ENCODE measurements at regions not wholly inside any gene's neighbourhood (a gene's known extent, or its start where the extent isn't known, plus 50 kb on each side); places are given as distances from the start of the nearest gene placed in this dataset.

- intact Hi-C loops (cut with DNase I), result no loop called here
- ATAC-seq, result no peak
- WGBS, 2 donors, result 51 to 71% methylated on average over 1 of the region's 1 CpG
These were observed 157.1 kb downstream of the HTR1A start for GRCh38 chr5:63805151-63805550.

GRCh38 chr5:63803165-63803564, 159.1 kb downstream of the HTR1A start:
- H3K4me1 ChIP-seq, result no peaks in the 10 kb centered on the region
- no peak for ATAC-seq
- no peak for DNase-seq
- no peak overlapping the region for H3K27ac ChIP-seq
- WGBS, 2 donors, result 89 to 94% methylated on average over 1 of the region's 1 CpG
- intact Hi-C loops (cut with DNase I), result no loop called here
- H3K36me3 ChIP-seq (replicated peaks in 1 of 2; ENCODE audit: insufficient read depth in 1 of 2, low read depth in 2 of 2), result no peaks in the 10 kb centered on the region
- H3K27me3 ChIP-seq, result no peaks in the 10 kb centered on the region
- TF ChIP-seq CTCF (IDR thresholded peaks at IDR 0.05) (no peak), POLR2A (IDR thresholded peaks at IDR 0.05) (no peak)
- no peaks in the 10 kb centered on the region for H3K9me3 ChIP-seq
- H3K4me3 ChIP-seq, result no peak overlapping the region

More at GRCh38 chr5:63805151-63805550, 157.1 kb downstream of the HTR1A start:
- no peak for DNase-seq
- Histone ChIP-seq H3K27ac (no peak overlapping the region), H3K36me3 (replicated peaks in 1 of 2; ENCODE audit: insufficient read depth in 1 of 2, low read depth in 2 of 2) (no peaks in the 10 kb centered on the region), H3K4me3 (no peak overlapping the region), H3K9me3 (no peaks in the 10 kb centered on the region), H3K4me1 (no peaks in the 10 kb centered on the region), H3K27me3 (no peaks in the 10 kb centered on the region)
- TF ChIP-seq POLR2A (IDR thresholded peaks at IDR 0.05) (no peak), CTCF (IDR thresholded peaks at IDR 0.05) (no peak)

GRCh38 chr5:63794979-63795378, 167.3 kb downstream of the HTR1A start:
- ATAC-seq, result no peak
- no peaks in the 10 kb centered on the region for H3K27me3 ChIP-seq
- TF ChIP-seq CTCF (IDR thresholded peaks at IDR 0.05) (no peak), POLR2A (IDR thresholded peaks at IDR 0.05) (no peak)
- peaks cover 0 to 4% (median 0%) of the 10 kb centered on the region in 3 donors for H3K9me3 ChIP-seq
- H3K4me3 ChIP-seq, result no peak overlapping the region
- no peaks in the 10 kb centered on the region for H3K4me1 ChIP-seq
- no peaks in the 10 kb centered on the region for H3K36me3 ChIP-seq (replicated peaks in 1 of 2; ENCODE audit: insufficient read depth in 1 of 2, low read depth in 2 of 2)
- intact Hi-C loops (cut with DNase I), result no loop called here
- no peak for DNase-seq
- WGBS, 2 donors, result 63 to 85% methylated on average over 2 of the region's 2 CpGs
- no peak overlapping the region for H3K27ac ChIP-seq

- ATAC-seq (no peak), DNase-seq (no peak)
- Histone ChIP-seq H3K4me1 (no peaks in the 10 kb centered on the region), H3K27me3 (no peaks in the 10 kb centered on the region), H3K9me3 (peaks cover 0 to 4% (median 0%) of the 10 kb centered on the region in 3 donors), H3K36me3 (replicated peaks in 1 of 2; ENCODE audit: insufficient read depth in 1 of 2, low read depth in 2 of 2) (no peaks in the 10 kb centered on the region), H3K27ac (no peak overlapping the region), H3K4me3 (no peak overlapping the region)
- TF ChIP-seq CTCF (IDR thresholded peaks at IDR 0.05) (no peak), POLR2A (IDR thresholded peaks at IDR 0.05) (no peak)
- intact Hi-C loops (cut with DNase I), result no loop called here
These were observed 167.9 kb downstream of the HTR1A start for GRCh38 chr5:63794296-63794695.

- Histone ChIP-seq H3K27me3 (no peaks in the 10 kb centered on the region), H3K9me3 (no peaks in the 10 kb centered on the region), H3K4me3 (no peak overlapping the region), H3K4me1 (no peaks in the 10 kb centered on the region), H3K36me3 (replicated peaks in 1 of 2; ENCODE audit: insufficient read depth in 1 of 2, low read depth in 2 of 2) (no peaks in the 10 kb centered on the region), H3K27ac (no peak overlapping the region)
- 94 to 100% methylated on average over 1 of the region's 1 CpG for WGBS, 2 donors
- DNase-seq (no peak), ATAC-seq (no peak)
- no peak for TF ChIP-seq CTCF (IDR thresholded peaks at IDR 0.05)
- no peak for TF ChIP-seq POLR2A (IDR thresholded peaks at IDR 0.05)
- intact Hi-C loops (cut with DNase I), result no loop called here
These were observed 187.3 kb downstream of the HTR1A start for GRCh38 chr5:63774939-63775338.
